ENCODE measurements at regions not wholly inside any gene's neighbourhood (a gene's known extent, or its start where the extent isn't known, plus 50 kb on each side); places are given as distances from the start of the nearest gene placed in this dataset.

DNA sequence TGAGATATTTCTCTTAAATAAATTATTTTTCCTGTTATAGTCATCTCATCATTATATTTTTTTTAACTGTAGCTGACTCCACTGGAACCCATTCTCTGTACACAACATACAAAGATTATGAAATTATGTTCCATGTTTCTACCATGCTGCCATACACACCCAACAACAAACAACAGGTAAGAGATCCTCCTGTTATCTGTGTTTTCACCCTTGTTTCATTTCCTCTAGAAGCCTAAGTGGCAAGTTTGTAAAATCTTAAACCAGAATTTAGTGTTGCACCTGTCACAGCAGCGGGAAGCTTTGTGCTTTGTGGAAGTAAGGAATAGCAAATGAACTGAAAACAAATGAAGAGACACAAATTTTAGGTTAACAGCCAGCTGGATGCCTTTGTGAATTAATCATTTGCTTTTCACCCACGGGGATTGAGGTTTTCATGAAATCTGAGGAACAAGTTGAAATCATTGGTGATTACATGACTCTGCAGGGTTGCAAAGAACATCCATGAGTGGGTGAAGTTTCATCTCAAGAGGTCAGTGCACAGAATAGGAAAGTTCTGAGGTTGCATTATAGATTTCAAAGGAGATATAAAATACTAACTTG, 273.9 kb upstream of the RGS6 start:
- TF ChIP-seq, protein P1, sequence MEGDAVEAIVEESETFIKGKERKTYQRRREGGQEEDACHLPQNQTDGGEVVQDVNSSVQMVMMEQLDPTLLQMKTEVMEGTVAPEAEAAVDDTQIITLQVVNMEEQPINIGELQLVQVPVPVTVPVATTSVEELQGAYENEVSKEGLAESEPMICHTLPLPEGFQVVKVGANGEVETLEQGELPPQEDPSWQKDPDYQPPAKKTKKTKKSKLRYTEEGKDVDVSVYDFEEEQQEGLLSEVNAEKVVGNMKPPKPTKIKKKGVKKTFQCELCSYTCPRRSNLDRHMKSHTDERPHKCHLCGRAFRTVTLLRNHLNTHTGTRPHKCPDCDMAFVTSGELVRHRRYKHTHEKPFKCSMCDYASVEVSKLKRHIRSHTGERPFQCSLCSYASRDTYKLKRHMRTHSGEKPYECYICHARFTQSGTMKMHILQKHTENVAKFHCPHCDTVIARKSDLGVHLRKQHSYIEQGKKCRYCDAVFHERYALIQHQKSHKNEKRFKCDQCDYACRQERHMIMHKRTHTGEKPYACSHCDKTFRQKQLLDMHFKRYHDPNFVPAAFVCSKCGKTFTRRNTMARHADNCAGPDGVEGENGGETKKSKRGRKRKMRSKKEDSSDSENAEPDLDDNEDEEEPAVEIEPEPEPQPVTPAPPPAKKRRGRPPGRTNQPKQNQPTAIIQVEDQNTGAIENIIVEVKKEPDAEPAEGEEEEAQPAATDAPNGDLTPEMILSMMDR (IDR thresholded peaks at IDR 0.05; ENCODE audit: borderline replicate concordance, extremely low read depth, low read length, poor library complexity, severe bottlenecking), result no peak
- no peak for TF ChIP-seq EZH2 (IDR thresholded peaks at IDR 0.05; ENCODE audit: borderline replicate concordance, low read depth, low read length, severe bottlenecking)

All from DND-41 (cell line).